ENCODE measurements at regions not wholly inside any gene's neighbourhood (a gene's known extent, or its start where the extent isn't known, plus 50 kb on each side); places are given as distances from the start of the nearest gene placed in this dataset.
"Not testable (repeated sequence)": the region's sequence is repeated elsewhere in the genome, so short reads cannot be mapped to it uniquely, and the experiment has no call there.

DNA sequence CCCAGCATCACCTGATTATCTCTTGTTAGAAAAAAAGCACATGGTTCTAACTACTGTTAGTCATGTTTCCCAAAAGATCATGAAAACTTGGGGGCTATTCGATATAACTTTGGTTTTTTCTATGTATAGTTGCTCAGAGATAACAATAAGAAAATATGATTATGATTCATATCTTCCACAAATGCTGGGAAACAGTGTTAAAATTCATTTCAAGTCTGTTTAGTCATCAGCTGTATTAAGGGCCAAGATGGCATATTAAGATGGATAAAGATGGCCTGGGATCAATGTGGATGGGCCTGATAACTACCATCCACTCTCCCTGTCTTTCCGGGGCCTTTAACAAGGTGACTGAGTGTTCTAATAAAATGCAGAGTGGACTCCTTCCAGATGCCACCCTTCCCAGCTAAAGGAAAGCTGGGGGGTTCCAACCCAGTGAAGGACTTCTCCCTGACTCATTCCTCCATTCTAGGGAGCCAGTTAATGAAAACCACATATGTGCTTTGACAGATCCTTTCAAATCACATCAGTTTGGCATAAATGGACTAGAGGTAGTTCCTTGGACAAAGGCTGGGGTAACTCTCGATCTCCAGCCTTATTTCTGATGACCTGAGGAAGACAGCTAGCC, 221.6 kb downstream of the VAPA start:
- FAIRE-seq: no peak
- DNase-seq (ENCODE audit: insufficient read length, low spot score): no peak

DNA sequence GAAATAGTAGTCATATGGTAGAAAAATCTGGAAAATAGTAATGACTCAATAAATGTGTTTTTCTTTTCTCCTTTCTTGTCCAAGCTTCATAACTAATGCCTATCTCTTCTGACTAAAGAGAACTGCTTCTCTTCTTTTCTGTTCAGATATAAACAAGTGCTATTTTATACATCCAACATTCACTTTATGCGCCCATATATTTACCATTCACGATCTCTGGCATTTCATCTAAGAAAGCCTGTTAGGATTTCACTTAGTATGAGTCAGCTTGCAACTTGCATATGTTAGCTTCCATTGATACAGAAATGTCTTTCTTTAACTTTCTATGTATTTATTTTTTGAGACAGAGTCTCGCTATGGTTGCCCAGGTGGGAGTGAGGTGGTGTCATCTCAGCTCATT, 224.9 kb downstream of the VAPA start:
- no peak for FAIRE-seq

DNA sequence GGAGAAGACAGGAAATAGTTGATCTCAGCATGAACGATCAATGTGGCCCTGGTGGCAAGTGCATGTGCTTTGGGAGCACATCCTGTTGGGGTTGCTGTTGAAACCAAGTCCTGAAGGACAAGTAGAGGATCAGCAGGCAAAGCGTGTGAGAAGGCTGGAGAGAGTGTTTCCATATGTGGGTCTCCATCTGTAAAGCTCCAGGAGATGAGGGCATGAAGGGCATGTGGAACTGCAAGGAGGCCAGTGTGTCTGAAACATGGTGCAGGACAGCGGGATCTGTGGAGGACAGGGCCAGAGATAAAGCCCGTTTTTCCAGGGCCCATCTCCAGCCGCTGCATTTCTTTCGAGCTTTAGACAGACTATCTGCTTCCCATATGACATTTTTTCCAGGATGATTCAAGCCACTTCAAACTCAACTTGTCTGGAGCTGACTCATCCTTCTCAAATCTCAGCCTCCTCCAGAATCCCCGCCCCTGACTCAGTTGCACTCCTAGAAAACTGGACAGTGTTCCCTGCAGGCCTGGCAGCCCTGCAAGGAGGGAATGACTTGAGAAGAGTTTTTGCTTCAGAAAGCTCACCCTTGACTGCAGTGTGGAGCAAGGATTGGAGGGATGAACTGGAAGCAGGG, 226.1 kb downstream of the VAPA start:
- no peak for FAIRE-seq
- no peak for DNase-seq (ENCODE audit: insufficient read length, low spot score)

More for the DNA sequence above, 224.9 kb downstream of the VAPA start:
- DNase-seq (ENCODE audit: insufficient read length, low spot score): no peak

DNA sequence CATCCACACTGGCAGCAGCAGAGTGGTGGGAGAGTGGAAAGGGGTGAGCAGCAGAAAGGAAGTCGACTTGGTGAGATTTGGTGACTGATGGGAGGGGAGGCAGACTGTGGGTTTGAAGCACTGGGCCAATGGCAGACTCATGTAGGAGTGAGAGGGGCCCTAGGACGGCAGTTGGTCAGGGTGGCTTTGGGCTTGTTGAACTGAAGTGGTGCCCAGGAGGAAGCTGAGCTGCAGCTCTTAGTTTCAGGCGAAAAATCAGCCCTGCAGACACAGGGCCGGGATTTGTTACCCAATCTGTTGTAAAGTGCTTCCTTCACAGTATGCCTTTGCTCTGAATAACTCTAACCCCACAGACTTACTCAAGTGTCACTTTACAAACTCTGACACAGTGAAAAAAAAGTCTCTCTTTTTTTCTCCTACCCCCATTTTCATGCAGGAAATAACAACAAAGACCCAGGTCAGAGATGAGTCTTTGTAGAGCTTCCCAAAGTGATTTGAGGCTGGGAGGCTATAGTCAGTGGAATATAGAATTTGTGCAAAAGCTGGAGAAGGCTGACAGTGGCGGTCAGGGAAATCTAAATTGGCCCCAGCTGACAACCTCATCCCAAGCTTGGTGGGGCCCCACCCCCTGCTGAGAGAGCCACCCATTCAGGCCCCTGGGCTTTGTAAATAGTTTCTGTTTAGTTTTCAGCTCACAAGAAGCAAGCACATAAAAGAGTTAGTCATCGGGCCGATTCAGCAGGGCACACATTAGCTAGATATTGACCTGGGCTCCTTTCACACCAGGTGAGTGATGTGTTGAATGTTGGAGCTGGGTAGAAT, 226.9 kb downstream of the VAPA start:
- no peak for FAIRE-seq
- no peak for DNase-seq (ENCODE audit: insufficient read length, low spot score)

DNA sequence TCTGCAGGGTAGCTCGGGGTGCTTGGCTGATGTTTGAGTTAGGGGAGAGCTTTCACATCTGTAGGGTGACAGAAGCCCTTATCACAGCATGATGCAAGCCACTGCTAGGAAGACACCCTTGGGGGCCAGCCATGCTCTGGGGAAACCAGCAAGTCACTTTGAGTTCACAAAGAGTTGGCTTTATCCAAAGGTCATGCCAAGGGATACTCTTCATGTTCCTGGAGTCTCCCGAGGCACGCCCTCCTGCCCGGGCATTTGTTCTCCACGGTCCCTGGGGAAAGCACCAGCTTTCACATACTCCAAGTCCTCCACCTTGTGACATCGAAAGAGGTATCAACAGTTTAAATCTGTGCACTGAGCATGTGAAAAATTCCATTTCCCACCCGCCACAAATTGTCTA, 227.7 kb downstream of the VAPA start:
- DNase-seq (ENCODE audit: insufficient read length, low spot score): no peak

DNA sequence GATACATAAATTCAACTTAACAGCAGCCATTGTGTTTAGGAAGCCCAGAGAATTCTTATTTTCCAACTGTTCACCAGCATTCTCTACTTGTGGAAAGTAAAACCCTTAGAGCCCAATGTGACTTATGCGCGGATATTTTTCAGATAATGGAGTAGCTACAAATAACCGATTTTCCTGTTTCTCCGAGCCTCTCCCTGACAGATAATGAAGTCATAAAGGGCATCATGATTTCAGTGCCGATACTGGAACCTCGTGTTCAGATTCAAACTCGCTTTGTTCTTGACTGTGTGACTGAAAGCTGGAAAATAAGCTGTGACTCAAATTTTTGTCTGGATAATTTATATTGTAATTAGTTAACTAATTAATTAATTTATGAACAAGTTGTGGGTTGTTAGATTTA, 228.2 kb downstream of the VAPA start:
- no peak for DNase-seq (ENCODE audit: insufficient read length, low spot score)
- no peak for FAIRE-seq

More for the DNA sequence above, 227.7 kb downstream of the VAPA start:
- FAIRE-seq: no peak

DNA sequence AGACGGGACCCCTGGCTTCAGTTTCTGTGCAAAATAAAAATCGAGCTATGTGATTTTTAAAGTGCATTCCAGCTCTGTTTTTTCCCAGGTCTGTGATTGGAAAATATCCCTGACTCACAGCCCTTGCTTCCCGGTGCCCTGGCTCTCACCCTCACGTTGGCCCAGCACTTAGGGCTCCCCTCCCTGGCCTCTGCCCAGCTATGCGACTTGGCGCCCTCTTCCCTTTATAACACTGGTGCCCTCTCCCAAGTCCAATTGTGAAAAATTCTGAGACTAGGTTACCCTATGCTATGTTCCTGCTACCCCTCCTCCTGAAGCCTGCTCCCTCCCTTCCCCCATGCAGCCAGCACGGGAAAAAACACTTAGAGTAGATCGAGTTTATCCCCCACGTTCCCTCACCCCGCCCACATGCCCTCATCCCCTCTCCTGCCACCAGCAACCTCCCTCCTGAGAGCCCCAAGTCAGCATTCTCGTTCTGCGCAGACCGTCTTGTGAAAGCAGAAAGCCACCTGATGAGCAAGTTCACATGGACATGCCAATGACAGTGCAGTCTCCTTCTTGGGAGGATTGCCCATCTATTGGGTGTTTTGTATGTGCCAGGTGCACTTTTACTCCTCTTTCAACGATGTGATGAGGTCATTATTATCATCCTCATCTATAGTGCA, 228.8 kb downstream of the VAPA start:
- FAIRE-seq (no peak), DNase-seq (ENCODE audit: insufficient read length, low spot score) (no peak)

DNA sequence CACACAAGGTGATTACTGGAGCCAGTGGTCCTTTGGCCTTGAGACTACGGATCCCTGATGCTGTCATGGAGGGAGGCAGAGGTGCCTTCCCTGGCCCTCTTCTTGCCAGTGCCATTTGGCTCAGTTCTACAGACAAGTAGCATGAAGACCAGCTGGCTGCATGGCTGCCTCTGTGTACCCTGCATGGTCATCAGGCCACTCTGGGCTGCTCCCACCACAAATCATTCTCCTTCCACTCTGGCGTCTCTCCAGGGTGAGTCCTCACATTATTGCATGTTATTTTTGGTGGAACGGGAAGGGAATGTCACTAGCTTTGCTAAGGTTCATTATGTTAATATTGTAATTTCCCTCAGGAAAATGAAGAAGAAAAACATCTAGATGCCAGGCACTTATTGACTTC, 229.8 kb downstream of the VAPA start:
- FAIRE-seq: no peak
- DNase-seq (ENCODE audit: insufficient read length, low spot score): no peak

DNA sequence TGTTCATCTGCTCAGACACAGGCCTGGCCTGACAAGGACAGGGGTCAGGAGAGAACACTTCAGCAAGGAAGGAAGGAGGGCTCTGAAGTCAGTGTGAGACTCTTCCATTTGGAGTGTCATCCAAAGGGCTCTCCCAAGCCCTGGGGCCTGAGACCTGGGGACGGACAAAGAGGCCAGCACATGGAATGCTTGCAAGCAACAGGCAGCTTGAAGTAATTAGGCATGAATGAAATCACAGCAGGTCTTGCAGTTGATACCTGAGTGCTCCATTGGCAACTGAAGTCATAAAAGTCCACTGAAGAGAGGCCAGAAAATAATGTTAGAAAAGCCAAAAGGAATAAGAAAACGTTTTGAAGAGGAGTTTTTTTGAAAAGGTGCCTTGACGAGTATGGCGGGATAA, 231.7 kb downstream of the VAPA start:
- DNase-seq (ENCODE audit: insufficient read length, low spot score) (no peak), FAIRE-seq (no peak)

DNA sequence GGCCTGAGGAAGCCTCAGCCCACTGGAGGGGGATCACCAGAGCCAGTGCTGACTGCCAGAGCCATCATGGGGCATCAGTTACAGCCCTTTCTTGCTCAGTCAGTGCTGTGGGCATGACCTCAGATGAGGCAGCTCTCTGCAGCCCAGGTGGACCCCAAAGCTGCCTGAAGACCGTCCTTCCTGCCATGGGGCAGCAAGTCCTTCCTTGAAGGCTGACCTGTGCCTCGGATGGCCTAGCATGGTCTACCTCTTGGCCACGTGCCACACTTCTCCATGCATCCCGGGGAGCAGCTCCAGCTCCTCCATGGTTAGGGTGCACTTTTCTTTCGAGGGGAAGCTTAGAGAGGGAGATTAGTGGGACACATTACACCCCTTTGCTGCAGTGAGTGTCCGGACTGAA, 233.4 kb downstream of the VAPA start:
- FAIRE-seq: no peak

DNA sequence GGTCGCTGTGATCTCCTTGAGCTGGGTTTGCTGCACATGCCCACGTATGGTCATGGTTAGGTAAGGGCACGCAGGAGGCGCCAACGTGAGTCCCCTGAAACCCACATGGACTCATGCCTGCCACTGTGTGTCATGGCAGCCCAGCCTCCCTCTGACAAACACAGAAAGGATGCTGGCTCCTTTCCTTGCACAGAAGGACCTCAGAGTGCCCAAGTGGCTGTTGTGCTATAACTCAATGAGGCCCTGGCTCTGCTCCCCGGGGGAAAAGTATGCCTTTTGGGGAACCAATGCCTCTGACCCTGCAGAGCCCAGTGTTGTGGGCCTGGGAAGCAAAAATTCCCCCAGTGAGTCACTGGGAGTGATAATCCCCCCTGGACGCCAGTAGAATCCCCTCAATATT, 233.9 kb downstream of the VAPA start:
- FAIRE-seq (no peak), DNase-seq (ENCODE audit: insufficient read length, low spot score) (no peak)

More for the DNA sequence above, 233.4 kb downstream of the VAPA start:
- no peak for DNase-seq (ENCODE audit: insufficient read length, low spot score)

DNA sequence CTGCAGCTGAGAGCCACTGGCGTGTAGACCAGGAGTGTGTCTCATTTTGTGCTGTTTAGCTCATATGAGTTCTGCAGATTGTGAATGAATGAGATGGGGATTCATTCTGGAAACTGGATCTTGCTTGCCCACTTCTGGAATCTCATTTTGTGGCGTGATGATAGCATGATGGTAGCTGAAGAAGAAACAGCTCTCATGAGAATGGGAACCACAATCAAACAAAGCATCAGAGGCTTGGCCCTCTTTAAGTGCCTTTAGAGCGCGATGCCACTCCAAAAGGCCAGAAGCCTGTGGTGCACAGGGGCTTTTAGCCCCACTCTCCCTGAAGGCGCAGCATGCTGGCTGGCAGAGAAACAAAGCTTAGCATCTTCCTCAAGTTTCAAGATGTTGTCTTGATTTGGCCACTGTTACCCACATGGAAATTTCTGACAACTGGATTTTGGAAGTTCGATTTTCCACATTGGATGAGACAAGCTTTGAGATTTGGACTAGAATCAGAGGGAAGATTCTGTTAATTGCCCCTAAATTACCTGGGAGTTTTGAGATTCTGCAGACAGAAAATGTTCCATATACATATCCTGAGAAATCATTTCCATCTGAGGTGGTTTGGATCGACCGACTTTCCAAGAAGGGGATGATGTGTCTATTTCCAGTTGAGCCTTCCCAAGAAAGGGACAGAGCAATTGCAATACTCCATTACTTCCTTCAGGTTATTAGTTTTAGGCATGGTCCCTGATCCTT, 234.5 kb downstream of the VAPA start:
- no peak for FAIRE-seq
- DNase-seq (ENCODE audit: insufficient read length, low spot score): no peak

DNA sequence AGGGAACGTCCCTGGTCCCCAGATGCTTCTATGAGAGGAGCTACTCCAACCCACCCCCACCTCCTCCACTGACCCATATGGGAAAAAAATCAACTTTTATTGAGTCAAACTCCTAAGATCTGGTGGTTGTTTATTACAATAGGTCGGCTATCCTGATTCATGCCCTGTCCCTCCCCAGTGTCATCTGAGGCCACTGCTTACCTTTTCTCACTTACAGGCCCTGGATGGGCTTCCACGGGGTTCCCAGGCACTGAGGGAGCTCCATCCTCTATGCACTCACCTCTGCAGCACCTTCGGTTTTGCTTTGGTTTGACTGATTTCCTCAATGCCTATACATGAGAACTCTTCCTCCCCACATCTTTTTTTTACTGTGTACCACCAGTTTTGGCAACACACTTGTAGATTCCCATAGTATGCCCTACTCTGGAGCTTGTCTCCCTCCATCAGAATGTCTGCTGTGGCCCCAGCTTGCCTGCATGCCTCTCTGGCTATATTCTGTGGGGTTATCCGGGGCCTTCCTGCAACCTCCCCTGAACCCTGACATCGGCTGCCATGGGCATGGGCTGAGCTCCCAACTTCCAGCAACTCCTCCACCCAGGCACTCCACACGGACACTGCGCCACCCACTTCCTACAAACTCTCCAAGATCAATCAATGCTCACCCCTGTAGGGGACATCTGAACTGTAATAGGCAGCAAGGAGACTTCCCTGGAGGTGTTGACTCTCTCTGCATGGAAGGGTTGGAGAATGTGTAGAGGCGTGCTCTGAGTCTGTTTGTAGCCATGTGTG, 236.1 kb downstream of the VAPA start:
- FAIRE-seq (no peak), DNase-seq (ENCODE audit: insufficient read length, low spot score) (no peak)

DNA sequence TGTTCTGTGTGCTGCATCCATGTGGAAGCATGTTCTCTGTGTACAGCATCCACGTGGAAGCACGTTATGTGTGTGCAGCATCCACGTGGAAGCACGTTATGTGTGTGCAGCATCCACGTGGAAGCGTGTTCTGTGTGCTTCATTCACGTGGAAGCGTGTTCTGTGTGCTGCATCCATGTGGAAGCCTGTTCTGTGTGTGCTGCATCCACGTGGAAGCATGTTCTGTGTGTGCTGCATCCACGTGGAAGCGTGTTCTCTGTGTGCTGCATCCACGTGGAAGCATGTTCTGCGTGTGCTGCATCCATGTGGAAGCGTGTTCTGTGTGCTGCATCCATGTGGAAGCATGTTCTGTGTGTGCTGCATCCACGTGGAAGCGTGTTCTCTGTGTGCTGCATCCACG, 236.8 kb downstream of the VAPA start:
- FAIRE-seq; DNase-seq (ENCODE audit: insufficient read length, low spot score): not testable (repeated sequence)

DNA sequence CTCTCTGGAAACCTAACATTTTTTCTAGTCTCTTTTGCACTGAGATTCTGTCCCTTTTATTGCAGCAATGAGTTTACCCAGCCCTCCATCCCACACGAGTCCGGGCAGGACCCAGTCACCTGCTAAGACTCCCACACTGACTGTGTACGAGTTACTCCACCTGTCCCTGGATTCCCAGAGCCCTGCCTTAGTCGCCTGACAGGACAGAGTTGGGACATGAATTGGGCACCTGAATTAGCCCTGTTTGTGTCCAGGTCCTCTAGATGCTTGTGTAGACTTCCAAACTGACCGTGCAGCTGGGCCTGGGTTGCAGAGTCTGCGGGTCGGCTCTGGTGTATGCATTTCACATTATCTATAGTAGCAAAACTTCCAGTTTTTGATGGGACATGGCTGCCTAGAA, 238.7 kb downstream of the VAPA start:
- no peak for FAIRE-seq
- DNase-seq (ENCODE audit: insufficient read length, low spot score): no peak

DNA sequence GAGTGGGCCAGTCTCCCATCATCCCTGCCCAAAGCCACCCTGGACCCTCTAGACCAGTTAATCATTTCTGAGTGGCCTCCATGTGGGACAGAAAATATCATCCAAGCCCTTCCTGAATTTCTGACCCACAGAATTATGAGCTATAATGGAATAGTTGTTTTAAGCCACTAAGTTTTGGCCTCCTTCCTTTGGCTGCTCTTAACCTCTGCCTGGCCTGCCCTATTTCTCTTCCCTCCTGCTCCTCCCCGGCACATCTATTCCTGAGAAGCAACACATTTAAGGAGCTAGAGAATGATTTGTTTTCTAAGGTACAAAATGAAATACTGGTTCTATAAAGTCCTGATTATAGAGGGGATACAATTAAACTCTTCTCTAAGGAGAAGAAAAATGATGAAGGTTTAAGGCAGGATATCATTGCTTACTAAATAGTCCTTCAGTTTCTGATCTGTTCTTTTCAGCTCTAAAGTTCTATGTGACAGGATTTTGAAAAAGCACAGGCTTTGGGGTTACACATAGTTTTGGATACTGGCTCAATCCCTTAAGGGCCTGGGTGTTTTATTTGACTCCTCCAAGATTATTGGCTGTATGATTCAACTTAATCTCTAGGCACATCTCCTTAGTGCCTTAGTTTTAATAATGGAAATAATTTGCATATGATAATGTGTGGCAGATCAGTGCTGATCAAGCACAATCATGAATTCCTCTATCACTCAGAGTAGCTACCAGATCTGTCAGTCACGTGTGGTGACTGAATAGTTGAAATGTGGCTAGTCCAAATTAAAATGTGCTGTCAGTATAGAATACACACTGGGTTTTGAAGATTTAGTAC, 240.3 kb downstream of the VAPA start:
- DNase-seq (ENCODE audit: insufficient read length, low spot score): no peak
- no peak for FAIRE-seq

DNA sequence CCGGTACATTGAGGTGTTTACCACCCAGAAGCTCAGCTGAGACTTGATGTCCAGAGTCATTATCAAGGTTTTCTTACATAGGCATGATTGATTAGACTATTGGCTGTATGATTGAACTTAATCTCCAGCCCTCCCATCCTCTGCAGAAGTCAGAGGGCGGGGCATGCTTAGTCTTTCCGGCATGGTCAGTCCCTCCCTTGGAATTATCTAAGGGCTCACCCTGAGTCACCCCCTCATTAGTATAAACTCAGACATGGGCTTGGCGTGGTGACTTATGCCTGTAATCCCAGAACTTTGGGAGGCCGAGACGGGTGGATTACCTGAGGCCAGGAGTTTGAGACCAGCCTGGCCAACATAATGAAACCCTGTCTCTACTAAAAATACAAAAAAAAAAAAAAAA, 243.9 kb downstream of the VAPA start:
- FAIRE-seq (no peak), DNase-seq (ENCODE audit: insufficient read length, low spot score) (no peak)

DNA sequence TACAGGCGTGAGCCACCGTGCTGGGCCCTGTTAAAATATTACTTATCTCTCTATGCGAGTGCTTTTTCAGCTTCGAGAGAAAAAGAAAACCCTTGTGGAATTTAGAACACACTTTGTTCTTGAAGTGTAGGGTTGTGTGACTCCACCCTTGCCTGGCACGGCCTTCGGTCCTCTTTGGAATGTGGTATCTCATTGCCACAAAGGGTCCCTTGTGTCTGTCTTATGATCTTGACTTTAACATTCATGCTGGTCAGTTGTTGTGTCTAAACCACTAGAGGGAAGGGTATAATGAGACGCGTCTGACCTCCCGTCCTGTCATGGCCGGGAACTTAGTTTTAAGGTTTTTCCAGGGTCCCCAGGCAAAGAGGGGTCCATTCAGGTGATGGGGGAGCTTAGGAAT, 246.4 kb downstream of the VAPA start:
- no peak for DNase-seq (ENCODE audit: insufficient read length, low spot score)
- FAIRE-seq: no peak

DNA sequence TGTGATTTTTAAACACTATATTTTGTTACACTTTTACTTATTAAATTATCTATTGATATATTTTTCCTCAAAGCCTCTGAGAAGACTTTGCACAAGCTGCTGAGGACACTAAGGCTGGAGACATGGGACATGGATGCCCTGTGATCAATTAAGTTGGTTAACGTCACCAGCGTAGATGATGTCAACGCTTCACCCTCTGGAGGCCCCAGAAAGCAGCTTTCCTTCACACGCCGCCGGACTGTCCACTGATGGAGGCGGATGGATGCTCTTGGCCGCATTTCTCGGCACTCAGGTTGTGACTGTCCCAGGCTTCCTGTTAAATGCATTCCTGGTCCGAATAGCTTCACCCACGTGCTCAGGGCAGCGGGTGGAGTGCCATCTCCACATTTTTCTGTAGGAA, 247.5 kb downstream of the VAPA start:
- no peak for FAIRE-seq

More for the DNA sequence above, 247.5 kb downstream of the VAPA start:
- no peak for DNase-seq (ENCODE audit: insufficient read length, low spot score)

Data from GM19239 (cell line).